Lower lobe of right lung (tissue), 2 donors: ENCODE measurements at regions not wholly inside any gene's neighbourhood (a gene's known extent, or its start where the extent isn't known, plus 50 kb on each side); places are given as distances from the start of the nearest gene placed in this dataset.
"Not testable (repeated sequence)": the region's sequence is repeated elsewhere in the genome, so short reads cannot be mapped to it uniquely, and the experiment has no call there.

Source experiments
- ATAC-seq, 2 donors: fragments of 200-7000 bp; cut with Tn5 transposase; one replicate each; pipeline ENCODE4 v1.9.1; 2020 to 2022; ENCODE audit warnings: mild to moderate bottlenecking in 2 of 2, moderate library complexity in 2 of 2
- DNase-seq: peaks from one replicate; pipeline ENCODE4 v3.0.0-alpha.2; 2020
- H3K27ac ChIP-seq: fragments of 200-600 bp; one replicate; pipeline ENCODE4 v1.8.0; 2022
- H3K27me3 ChIP-seq: fragments of 200-600 bp; one replicate; pipeline ENCODE4 v1.8.0; 2022; ENCODE audit warnings: low read depth
- H3K36me3 ChIP-seq: fragments of 200-600 bp; one replicate; pipeline ENCODE4 v1.8.0; 2022; ENCODE audit warnings: mild to moderate bottlenecking
- H3K4me1 ChIP-seq: fragments of 200-600 bp; one replicate; pipeline ENCODE4 v1.8.0; 2022
- H3K4me3 ChIP-seq: fragments of 200-600 bp; one replicate; pipeline ENCODE4 v1.8.0; 2022; ENCODE audit warnings: mild to moderate bottlenecking
- H3K9me3 ChIP-seq: fragments of 200-600 bp; one replicate; pipeline ENCODE4 v1.8.0; 2022
- intact Hi-C: fragments of 100-400 bp; cut with DNase I; formaldehyde crosslinking; loops from one replicate; pipeline ENCODE4 v1.11.0; 2022
- TF ChIP-seq, protein P1 (sequence below): fragments of 200-600 bp; IDR thresholded peaks from one replicate; pipeline ENCODE4 v1.8.0; 2022; ENCODE audit warnings: antibody characterized with exemption, mild to moderate bottlenecking
- donor health status: DM: no; HTN: yes; CAD: no; lungs with severe emphysema.

- Histone ChIP-seq H3K9me3 (no peaks in the 10 kb centered on the region), H3K27me3 (no peaks in the 10 kb centered on the region), H3K27ac (no peak overlapping the region), H3K36me3 (no peaks in the 10 kb centered on the region), H3K4me1 (no peaks in the 10 kb centered on the region), H3K4me3 (no peak overlapping the region)
- intact Hi-C loops: no loop called here
- DNase-seq (no peak), ATAC-seq (peak in 1 of 2 donors; percentile 24)
- TF ChIP-seq, protein P1, sequence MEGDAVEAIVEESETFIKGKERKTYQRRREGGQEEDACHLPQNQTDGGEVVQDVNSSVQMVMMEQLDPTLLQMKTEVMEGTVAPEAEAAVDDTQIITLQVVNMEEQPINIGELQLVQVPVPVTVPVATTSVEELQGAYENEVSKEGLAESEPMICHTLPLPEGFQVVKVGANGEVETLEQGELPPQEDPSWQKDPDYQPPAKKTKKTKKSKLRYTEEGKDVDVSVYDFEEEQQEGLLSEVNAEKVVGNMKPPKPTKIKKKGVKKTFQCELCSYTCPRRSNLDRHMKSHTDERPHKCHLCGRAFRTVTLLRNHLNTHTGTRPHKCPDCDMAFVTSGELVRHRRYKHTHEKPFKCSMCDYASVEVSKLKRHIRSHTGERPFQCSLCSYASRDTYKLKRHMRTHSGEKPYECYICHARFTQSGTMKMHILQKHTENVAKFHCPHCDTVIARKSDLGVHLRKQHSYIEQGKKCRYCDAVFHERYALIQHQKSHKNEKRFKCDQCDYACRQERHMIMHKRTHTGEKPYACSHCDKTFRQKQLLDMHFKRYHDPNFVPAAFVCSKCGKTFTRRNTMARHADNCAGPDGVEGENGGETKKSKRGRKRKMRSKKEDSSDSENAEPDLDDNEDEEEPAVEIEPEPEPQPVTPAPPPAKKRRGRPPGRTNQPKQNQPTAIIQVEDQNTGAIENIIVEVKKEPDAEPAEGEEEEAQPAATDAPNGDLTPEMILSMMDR: no peak
Measured at GRCh38 chrX:82757614-82758013, 750.5 kb upstream of the POU3F4 start.

GRCh38 chrX:82764521-82764920 is 743.6 kb upstream of the POU3F4 start:
- H3K4me3 ChIP-seq: no peak overlapping the region
- TF ChIP-seq, protein P1: no peak
- ATAC-seq (no peak), DNase-seq (no peak)
- no peaks in the 10 kb centered on the region for H3K36me3 ChIP-seq
- no peaks in the 10 kb centered on the region for H3K9me3 ChIP-seq
- intact Hi-C loops: no loop called here
- H3K4me1 ChIP-seq: no peaks in the 10 kb centered on the region
- no peaks in the 10 kb centered on the region for H3K27me3 ChIP-seq
- H3K27ac ChIP-seq: no peak overlapping the region

- H3K36me3 ChIP-seq: no peaks in the 10 kb centered on the region
- H3K4me3 ChIP-seq: no peak overlapping the region
- no peaks in the 10 kb centered on the region for H3K9me3 ChIP-seq
- DNase-seq: no peak
- H3K4me1 ChIP-seq: no peaks in the 10 kb centered on the region
- ATAC-seq: no peak
- intact Hi-C loops: no loop called here
- H3K27ac ChIP-seq: no peak overlapping the region
- no peaks in the 10 kb centered on the region for H3K27me3 ChIP-seq
- TF ChIP-seq, protein P1: no peak
Measured at GRCh38 chrX:82765811-82766210, 742.3 kb upstream of the POU3F4 start.

DNA sequence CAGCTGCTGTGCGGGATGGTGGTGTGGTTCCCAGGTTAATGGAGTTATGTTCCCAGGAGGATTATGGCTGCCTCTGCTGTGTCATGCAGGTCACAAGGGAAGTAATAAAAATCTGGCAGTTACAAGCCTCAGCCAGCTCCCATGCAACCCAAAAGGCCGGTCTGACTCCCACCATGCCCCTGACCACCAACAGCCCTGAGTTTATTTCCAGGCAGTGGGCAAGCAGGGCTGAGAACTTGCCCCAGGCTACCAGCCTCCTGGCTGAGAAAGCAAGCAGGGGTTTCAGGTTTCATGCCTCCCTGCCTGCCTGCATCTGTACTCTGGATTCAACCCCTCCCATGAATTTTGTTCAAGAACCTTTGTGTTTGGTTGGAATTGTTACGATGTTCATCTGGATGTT is 732.7 kb upstream of the POU3F4 start:
- Histone ChIP-seq H3K27ac (no peak overlapping the region), H3K4me3 (no peak overlapping the region), H3K4me1 (no peaks in the 10 kb centered on the region), H3K9me3 (no peaks in the 10 kb centered on the region), H3K36me3 (no peaks in the 10 kb centered on the region), H3K27me3 (no peaks in the 10 kb centered on the region)
- ATAC-seq (no peak), DNase-seq (no peak)
- TF ChIP-seq, protein P1: no peak
- intact Hi-C loops: no loop called here

DNA sequence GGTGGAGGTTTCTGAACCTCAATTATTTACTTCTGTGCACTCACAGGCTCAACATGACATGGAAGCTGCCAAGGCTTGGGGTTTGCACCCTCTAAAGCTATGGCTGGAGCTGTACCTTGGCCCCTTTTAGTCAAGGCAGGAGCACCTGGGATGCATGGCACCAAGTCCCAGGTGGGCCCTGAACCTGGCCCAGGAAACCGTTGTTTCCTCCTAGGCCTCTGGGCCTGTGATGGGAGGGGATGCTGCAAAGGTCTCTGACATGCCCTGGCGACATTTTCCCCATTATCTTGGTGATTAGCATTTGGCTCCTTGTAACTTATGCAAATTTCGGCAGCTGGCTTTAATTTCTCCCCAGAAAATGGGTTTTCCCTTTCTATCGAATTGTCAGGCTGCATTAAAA is 726.1 kb upstream of the POU3F4 start:
- Histone ChIP-seq H3K9me3 (no peaks in the 10 kb centered on the region), H3K27ac (no peak overlapping the region), H3K27me3 (no peaks in the 10 kb centered on the region), H3K4me3 (no peak overlapping the region), H3K4me1 (no peaks in the 10 kb centered on the region), H3K36me3 (no peaks in the 10 kb centered on the region)
- TF ChIP-seq, protein P1: no peak
- ATAC-seq (no peak), DNase-seq (no peak)
- intact Hi-C loops: no loop called here

DNA sequence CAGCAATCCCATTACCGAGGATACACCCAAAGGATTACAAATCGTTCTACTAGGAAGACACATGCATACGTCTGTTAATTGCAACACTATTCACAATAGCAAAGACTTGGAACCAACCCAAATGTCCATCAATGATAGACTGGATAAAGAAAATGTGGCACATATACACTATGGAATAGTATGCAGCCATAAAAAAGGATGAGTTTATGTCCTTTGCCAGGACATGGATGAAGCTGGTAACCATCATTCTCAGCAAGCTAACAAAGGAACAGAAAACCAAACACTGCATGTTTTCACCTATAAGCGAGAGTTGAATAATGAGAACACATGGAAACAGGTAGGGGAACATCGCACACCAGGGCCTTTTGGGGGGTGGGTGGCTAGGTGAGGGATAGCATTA is 695.2 kb upstream of the POU3F4 start:
- DNase-seq, H3K27ac ChIP-seq, intact Hi-C loops, H3K36me3 ChIP-seq, H3K9me3 ChIP-seq, H3K4me3 ChIP-seq, H3K27me3 ChIP-seq, ATAC-seq, H3K4me1 ChIP-seq: not testable (repeated sequence)
